Prostate gland (tissue), 2 donors: ENCODE measurements at regions not wholly inside any gene's neighbourhood (a gene's known extent, or its start where the extent isn't known, plus 50 kb on each side); places are given as distances from the start of the nearest gene placed in this dataset.

Experiments
- DNase-seq: peaks from one replicate; pipeline ENCODE4 v3.0.0-alpha.2; 2019; ENCODE audit warnings: low spot score
- H3K27ac ChIP-seq, 2 donors: fragments of 200-600 bp; sonication (generic); 2 replicates each; pipeline ENCODE4 v1.5.1; 2017 to 2019
- H3K27me3 ChIP-seq: fragments of 200-600 bp; sonication (generic); replicated peaks from 2 replicates; pipeline ENCODE4 v1.5.1; 2019; ENCODE audit not compliant: insufficient read depth
- H3K36me3 ChIP-seq, 2 donors: fragments of 200-600 bp; sonication (generic); 1 replicate in 1 of 2; 2 replicates in 1 of 2; pipeline versions ENCODE4 v1.5.1 to v1.8.1; 2017 to 2019
- H3K4me1 ChIP-seq: fragments of 200-600 bp; sonication (generic); replicated peaks from 2 replicates; pipeline ENCODE4 v1.5.1; 2019
- H3K4me3 ChIP-seq, 2 donors: fragments of 200-600 bp; sonication (generic); 2 replicates each; pipeline ENCODE4 v1.5.1; 2017 to 2019
- H3K9me3 ChIP-seq: fragments of 200-600 bp; sonication (generic); 2 replicates; pipeline ENCODE4 v1.5.1; 2017
- POLR2A ChIP-seq: fragments of 450-650 bp; IDR thresholded peaks from one replicate; pipeline ENCODE4 v1.6.1; 2016; ENCODE audit warnings: antibody characterized with exemption, mild to moderate bottlenecking
- POLR2AphosphoS5 ChIP-seq: sonication (generic); formaldehyde crosslinking; IDR thresholded peaks from one replicate; pipeline ENCODE4 v1.6.1; 2017; ENCODE audit warnings: antibody characterized with exemption
- WGBS: methylation state at CpG from one replicate; pipeline ENCODE4 v1.1.5; 2018; 5-methylcytosine and 5-hydroxymethylcytosine counted together
- intact Hi-C: fragments of 100-400 bp; cut with DNase I; formaldehyde crosslinking; loops from one replicate; pipeline ENCODE4 v1.14.2; 2022
- TF ChIP-seq, protein P1 (sequence below), 4 experiments: fragments of 200-600 bp in 2 of 4; fragments of 450-650 bp in 2 of 4; sonication (generic) in 2 of 4; IDR thresholded peaks; 1 replicate in 3 of 4; 2 replicates in 1 of 4; pipeline ENCODE4 v1.5.1; 2016 to 2019; ENCODE audit warnings: antibody characterized with exemption in 4 of 4, mild to moderate bottlenecking in 2 of 4, moderate library complexity in 2 of 4

DNA sequence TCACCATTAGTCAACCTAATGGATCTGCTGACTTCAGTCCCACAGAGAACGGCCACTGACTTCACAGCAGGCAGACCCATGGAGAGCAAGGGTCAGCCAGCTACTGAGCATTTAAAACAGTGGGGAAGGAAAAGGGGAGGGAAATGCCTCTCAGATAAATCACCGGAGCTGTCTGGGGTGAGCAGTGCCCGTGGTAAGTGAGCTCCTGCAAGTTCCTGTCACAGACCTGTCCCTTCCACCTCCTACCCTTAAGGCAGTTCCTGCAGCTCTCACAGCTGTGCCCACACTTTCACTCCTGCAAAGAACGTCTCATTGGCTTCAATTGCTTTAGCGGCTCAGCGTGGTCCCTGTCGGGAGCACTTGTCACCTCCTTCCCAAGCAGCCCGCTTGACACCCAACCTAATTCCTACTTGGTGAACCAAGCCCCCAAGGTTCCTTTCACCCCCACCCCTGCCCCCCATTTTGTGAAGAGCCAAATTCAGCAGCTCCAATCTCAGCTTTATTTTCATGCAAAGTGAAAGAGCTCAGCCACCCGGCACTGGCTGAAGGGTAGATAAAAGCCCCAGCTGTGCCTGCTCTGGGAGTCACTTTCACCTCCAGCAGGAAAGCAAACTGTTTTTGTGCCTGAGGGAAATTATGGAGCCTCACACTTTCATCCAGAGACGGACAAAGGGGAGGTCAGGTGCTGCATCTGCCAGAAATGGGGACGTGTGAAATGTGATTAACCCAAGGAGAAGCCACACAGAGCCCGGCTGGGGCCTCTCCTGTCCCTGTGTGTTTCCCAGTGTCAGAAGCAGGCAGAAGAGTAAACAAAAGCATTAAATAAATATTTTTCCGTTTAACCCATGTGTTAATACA, 306.2 kb downstream of the TTLL7 start:
- Histone ChIP-seq H3K36me3 (no peaks in the 10 kb centered on the region), H3K4me3 (peak overlapping the region; percentile 7 to 18), H3K27me3 (no peaks in the 10 kb centered on the region), H3K4me1 (no peaks in the 10 kb centered on the region), H3K27ac (no peak overlapping the region), H3K9me3 (no peaks in the 10 kb centered on the region)
- intact Hi-C loops = no loop called here
- WGBS = 12% methylated on average over 13 of the region's 13 CpGs
- TF ChIP-seq POLR2A = no peak
- TF ChIP-seq, protein P1, sequence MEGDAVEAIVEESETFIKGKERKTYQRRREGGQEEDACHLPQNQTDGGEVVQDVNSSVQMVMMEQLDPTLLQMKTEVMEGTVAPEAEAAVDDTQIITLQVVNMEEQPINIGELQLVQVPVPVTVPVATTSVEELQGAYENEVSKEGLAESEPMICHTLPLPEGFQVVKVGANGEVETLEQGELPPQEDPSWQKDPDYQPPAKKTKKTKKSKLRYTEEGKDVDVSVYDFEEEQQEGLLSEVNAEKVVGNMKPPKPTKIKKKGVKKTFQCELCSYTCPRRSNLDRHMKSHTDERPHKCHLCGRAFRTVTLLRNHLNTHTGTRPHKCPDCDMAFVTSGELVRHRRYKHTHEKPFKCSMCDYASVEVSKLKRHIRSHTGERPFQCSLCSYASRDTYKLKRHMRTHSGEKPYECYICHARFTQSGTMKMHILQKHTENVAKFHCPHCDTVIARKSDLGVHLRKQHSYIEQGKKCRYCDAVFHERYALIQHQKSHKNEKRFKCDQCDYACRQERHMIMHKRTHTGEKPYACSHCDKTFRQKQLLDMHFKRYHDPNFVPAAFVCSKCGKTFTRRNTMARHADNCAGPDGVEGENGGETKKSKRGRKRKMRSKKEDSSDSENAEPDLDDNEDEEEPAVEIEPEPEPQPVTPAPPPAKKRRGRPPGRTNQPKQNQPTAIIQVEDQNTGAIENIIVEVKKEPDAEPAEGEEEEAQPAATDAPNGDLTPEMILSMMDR (IDR thresholded peaks at IDR 0.05) = no peak
- no peak for TF ChIP-seq POLR2AphosphoS5
- no peak for DNase-seq

DNA sequence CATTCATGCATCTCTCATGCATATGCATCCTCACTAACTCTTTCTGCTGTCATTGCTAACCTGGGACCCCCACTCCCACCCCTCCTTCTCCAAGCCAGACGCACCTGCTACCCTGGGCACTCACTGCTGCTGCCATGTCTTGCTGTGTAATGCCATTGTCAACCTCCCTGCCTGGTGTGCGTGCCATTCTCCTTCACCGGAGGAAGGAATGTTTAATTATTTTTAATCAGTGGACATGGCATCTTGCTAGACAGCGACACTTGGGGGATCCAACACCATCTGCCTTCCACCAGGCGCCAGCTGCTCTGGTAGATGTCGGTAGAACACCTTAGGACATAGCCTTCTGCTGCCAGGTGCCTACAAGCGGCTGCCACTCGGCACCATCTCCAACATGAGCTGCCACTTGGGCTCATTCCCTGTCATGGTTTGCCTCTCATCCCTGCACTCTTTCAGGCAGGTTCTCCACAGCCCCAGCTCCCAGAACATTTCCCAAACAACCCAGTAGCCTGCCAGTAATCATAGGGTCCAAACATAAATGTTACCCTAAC, 306.9 kb downstream of the TTLL7 start:
- H3K27me3 ChIP-seq = no peaks in the 10 kb centered on the region

DNA sequence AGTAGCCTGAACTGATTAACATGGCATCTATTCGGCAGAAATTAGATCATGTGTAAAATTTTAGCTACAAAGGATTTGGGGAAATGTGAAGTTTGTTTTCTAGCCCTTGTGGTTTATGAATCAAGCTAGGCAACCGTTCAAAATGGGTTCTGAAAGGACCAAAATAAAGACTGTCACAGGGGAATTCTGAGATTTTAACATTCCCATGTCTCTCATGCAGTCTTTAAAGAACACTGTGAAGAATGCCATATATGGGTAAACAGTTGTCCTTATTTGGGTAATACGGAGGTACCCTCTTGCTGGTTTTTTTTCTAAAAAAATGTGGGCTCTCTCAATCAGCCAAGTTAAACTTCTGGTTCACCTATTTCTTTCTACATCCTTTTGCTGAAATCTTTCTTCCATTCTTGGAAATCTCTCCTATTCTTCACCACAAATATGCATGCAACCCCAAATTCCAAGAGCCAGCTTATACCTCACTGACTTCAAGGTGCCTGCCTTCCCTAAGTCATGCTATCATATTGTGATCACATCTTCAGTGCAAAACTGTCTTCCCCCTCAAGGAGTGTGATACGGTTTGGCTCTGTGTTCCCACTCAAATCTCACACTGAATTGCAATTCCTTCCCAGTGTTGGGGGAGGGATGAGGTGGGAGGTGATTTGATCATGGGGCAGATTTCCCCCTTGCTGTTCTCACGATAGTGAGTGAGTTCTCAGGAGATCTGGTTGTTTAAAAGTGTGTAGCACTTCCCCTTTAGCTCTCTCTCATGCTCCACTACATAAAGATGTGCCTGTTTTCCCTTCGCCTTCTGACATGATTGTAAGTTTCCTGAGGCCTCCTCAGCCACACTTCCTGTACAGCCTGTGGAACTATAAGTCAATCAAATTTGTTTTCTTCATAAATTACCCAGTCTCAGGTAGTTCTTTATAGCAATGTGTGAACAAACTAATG, 308.7 kb downstream of the TTLL7 start:
- no peaks in the 10 kb centered on the region for H3K27me3 ChIP-seq
- intact Hi-C loops = no loop called here
- 77% methylated on average over 6 of the region's 6 CpGs for WGBS
- H3K9me3 ChIP-seq = no peaks in the 10 kb centered on the region
- H3K4me3 ChIP-seq = no peak overlapping the region
- no peaks in the 10 kb centered on the region for H3K4me1 ChIP-seq
- TF ChIP-seq POLR2AphosphoS5 (no peak), POLR2A (no peak)
- TF ChIP-seq, protein P1 (IDR thresholded peaks at IDR 0.05) = no peak
- H3K36me3 ChIP-seq = no peaks in the 10 kb centered on the region
- no peak overlapping the region for H3K27ac ChIP-seq
- no peak for DNase-seq

More for the DNA sequence above, 306.9 kb downstream of the TTLL7 start:
- no peak overlapping the region for H3K4me3 ChIP-seq
- H3K9me3 ChIP-seq = no peaks in the 10 kb centered on the region
- H3K36me3 ChIP-seq = no peaks in the 10 kb centered on the region
- H3K4me1 ChIP-seq = no peaks in the 10 kb centered on the region
- TF ChIP-seq POLR2A (no peak), POLR2AphosphoS5 (no peak)
- TF ChIP-seq, protein P1 (IDR thresholded peaks at IDR 0.05) = no peak
- intact Hi-C loops = no loop called here
- WGBS = 98% methylated on average over 8 of the region's 8 CpGs
- DNase-seq = no peak
- no peak overlapping the region for H3K27ac ChIP-seq

DNA sequence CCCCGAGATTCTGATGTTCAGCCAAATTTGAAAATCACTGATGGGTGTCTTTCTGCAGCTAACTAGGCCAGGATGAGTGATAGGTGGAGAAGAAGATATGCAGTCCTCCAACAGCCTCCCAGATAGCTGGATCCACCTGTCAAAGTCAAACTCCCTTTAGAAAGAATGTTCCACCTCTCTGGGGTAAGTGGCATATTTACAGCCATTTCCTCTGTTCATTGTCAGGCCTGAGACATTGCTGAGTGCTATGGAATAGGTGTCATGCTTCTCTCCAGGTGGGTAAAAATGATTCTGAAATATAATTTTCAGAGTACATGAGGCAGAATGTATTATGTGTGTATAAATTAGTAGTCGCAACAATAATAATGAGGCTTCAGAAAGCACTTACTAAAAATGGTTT, 316.8 kb downstream of the TTLL7 start:
- 82% methylated on average over 2 of the region's 2 CpGs for WGBS

More for the DNA sequence above, 316.8 kb downstream of the TTLL7 start:
- Histone ChIP-seq H3K9me3 (no peaks in the 10 kb centered on the region), H3K4me3 (no peak overlapping the region), H3K27ac (no peak overlapping the region), H3K36me3 (no peaks in the 10 kb centered on the region), H3K27me3 (no peaks in the 10 kb centered on the region), H3K4me1 (no peaks in the 10 kb centered on the region)
- no peak for DNase-seq
- intact Hi-C loops = no loop called here
- TF ChIP-seq POLR2A (no peak), POLR2AphosphoS5 (no peak)
- TF ChIP-seq, protein P1 (IDR thresholded peaks at IDR 0.05) = no peak
